OCI-LY1 (cell line): ENCODE measurements at regions not wholly inside any gene's neighbourhood (a gene's known extent, or its start where the extent isn't known, plus 50 kb on each side); places are given as distances from the start of the nearest gene placed in this dataset.

Source experiments
- CTCF ChIP-seq: fragments of 200-600 bp; sonication (generic), shearing (Covaris generic); IDR thresholded peaks from 2 replicates; pipeline ENCODE4 v1.5.1; 2017; ENCODE audit warnings: mild to moderate bottlenecking, antibody characterized with exemption, low read length, moderate library complexity, mixed read lengths
- EZH2 ChIP-seq: fragments of 200-600 bp; sonication (generic), shearing (Covaris generic); IDR thresholded peaks from 2 replicates; pipeline ENCODE4 v1.8.0; 2017; ENCODE audit warnings: borderline replicate concordance, mixed run types, mild to moderate bottlenecking, antibody characterized with exemption, low read length, moderate library complexity, mixed read lengths

- TF ChIP-seq CTCF, result no peak
- no peak for TF ChIP-seq EZH2
Observed at GRCh38 chr16:5498562-5498961, 401.0 kb upstream of the EEF2KMT start.
